ENCODE measurements at regions not wholly inside any gene's neighbourhood (a gene's known extent, or its start where the extent isn't known, plus 50 kb on each side); places are given as distances from the start of the nearest gene placed in this dataset.

- DNase-seq (ENCODE audit: low read depth): no peak
- TF ChIP-seq, protein P1, sequence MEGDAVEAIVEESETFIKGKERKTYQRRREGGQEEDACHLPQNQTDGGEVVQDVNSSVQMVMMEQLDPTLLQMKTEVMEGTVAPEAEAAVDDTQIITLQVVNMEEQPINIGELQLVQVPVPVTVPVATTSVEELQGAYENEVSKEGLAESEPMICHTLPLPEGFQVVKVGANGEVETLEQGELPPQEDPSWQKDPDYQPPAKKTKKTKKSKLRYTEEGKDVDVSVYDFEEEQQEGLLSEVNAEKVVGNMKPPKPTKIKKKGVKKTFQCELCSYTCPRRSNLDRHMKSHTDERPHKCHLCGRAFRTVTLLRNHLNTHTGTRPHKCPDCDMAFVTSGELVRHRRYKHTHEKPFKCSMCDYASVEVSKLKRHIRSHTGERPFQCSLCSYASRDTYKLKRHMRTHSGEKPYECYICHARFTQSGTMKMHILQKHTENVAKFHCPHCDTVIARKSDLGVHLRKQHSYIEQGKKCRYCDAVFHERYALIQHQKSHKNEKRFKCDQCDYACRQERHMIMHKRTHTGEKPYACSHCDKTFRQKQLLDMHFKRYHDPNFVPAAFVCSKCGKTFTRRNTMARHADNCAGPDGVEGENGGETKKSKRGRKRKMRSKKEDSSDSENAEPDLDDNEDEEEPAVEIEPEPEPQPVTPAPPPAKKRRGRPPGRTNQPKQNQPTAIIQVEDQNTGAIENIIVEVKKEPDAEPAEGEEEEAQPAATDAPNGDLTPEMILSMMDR (IDR thresholded peaks at IDR 0.05; ENCODE audit: low read depth, low read length): no peak
- TF ChIP-seq MYC (IDR thresholded peaks at IDR 0.05; ENCODE audit: low read depth, low read length) (no peak), MAX (IDR thresholded peaks at IDR 0.05; ENCODE audit: low read depth, low read length) (no peak), POLR2A (IDR thresholded peaks at IDR 0.05; ENCODE audit: extremely low read depth, insufficient read length) (no peak)
- H3K4me3 ChIP-seq (ENCODE audit: low read depth, low read length): no peak overlapping the region
Observed at GRCh38 chr12:16716928-16717327, 111.0 kb upstream of the LMO3 start.

- DNase-seq (ENCODE audit: low read depth): no peak
- H3K4me3 ChIP-seq (ENCODE audit: low read depth, low read length): no peak overlapping the region
- TF ChIP-seq MAX (IDR thresholded peaks at IDR 0.05; ENCODE audit: low read depth, low read length): no peak
- no peak for TF ChIP-seq POLR2A (IDR thresholded peaks at IDR 0.05; ENCODE audit: extremely low read depth, insufficient read length)
- TF ChIP-seq MYC (IDR thresholded peaks at IDR 0.05; ENCODE audit: low read depth, low read length): no peak
- TF ChIP-seq, protein P1 (IDR thresholded peaks at IDR 0.05; ENCODE audit: low read depth, low read length): no peak
Observed at GRCh38 chr12:16692099-16692498, 86.1 kb upstream of the LMO3 start.

- no peak for DNase-seq (ENCODE audit: low read depth)
- TF ChIP-seq, protein P1 (IDR thresholded peaks at IDR 0.05; ENCODE audit: low read depth, low read length): no peak
- TF ChIP-seq MAX (IDR thresholded peaks at IDR 0.05; ENCODE audit: low read depth, low read length) (no peak), POLR2A (IDR thresholded peaks at IDR 0.05; ENCODE audit: extremely low read depth, insufficient read length) (no peak), MYC (IDR thresholded peaks at IDR 0.05; ENCODE audit: low read depth, low read length) (no peak)
- H3K4me3 ChIP-seq (ENCODE audit: low read depth, low read length): no peak overlapping the region
Observed at GRCh38 chr12:16691624-16692023, 85.7 kb upstream of the LMO3 start.

GRCh38 chr12:16688200-16688599 lies 82.2 kb upstream of the LMO3 start:
- TF ChIP-seq MYC (IDR thresholded peaks at IDR 0.05; ENCODE audit: low read depth, low read length) (no peak), MAX (IDR thresholded peaks at IDR 0.05; ENCODE audit: low read depth, low read length) (no peak), POLR2A (IDR thresholded peaks at IDR 0.05; ENCODE audit: extremely low read depth, insufficient read length) (no peak)
- TF ChIP-seq, protein P1 (IDR thresholded peaks at IDR 0.05; ENCODE audit: low read depth, low read length): no peak
- DNase-seq (ENCODE audit: low read depth): no peak
- H3K4me3 ChIP-seq (ENCODE audit: low read depth, low read length): no peak overlapping the region

DNA sequence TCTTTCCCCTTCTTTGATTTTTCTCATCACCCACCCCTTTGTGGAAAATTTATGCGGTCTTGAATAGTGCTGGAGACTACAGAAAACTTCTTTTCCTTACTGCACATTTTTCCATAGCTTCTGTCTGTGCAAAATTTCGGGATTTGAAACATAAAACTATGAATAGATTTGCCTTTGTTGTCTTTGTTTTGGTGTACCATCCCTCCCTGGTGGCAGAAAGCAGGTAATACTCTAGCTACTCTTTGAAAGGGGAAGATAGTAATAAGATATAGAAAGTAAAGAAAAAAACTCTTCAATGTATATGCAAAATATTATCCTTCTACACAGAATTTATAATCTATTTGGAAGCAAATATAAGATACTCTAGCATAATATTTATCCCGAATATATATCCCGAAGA lies 79.1 kb upstream of the LMO3 start:
- DNase-seq (ENCODE audit: low read depth): no peak
- TF ChIP-seq POLR2A (IDR thresholded peaks at IDR 0.05; ENCODE audit: extremely low read depth, insufficient read length) (no peak), MYC (IDR thresholded peaks at IDR 0.05; ENCODE audit: low read depth, low read length) (no peak), MAX (IDR thresholded peaks at IDR 0.05; ENCODE audit: low read depth, low read length) (no peak)
- TF ChIP-seq, protein P1 (IDR thresholded peaks at IDR 0.05; ENCODE audit: low read depth, low read length): no peak
- H3K4me3 ChIP-seq (ENCODE audit: low read depth, low read length): no peak overlapping the region

- no peak overlapping the region for H3K4me3 ChIP-seq (ENCODE audit: low read depth, low read length)
- TF ChIP-seq, protein P1 (IDR thresholded peaks at IDR 0.05; ENCODE audit: low read depth, low read length): no peak
- TF ChIP-seq MYC (IDR thresholded peaks at IDR 0.05; ENCODE audit: low read depth, low read length) (no peak), POLR2A (IDR thresholded peaks at IDR 0.05; ENCODE audit: extremely low read depth, insufficient read length) (no peak), MAX (IDR thresholded peaks at IDR 0.05; ENCODE audit: low read depth, low read length) (no peak)
- DNase-seq (ENCODE audit: low read depth): no peak
Observed at GRCh38 chr12:16681196-16681595, 75.2 kb upstream of the LMO3 start.

Data from NB4 (cell line).